ENCODE measurements at regions not wholly inside any gene's neighbourhood (a gene's known extent, or its start where the extent isn't known, plus 50 kb on each side); places are given as distances from the start of the nearest gene placed in this dataset.

- Histone ChIP-seq H3K36me3 (replicated peaks in 1 of 2) (no peaks in the 10 kb centered on the region), H3K4me3 (no peak overlapping the region), H3K4me1 (replicated peaks in 1 of 2) (no peaks in the 10 kb centered on the region), H3K9me3 (replicated peaks in 1 of 3) (no peaks in the 10 kb centered on the region), H3K27ac (no peak overlapping the region), H3K27me3 (no peaks in the 10 kb centered on the region)
- DNase-seq = no peak
- 87 to 93% (median 90%) methylated on average over 2 of the region's 2 CpGs for WGBS, 4 donors
- intact Hi-C loops (cut with DNase I) = no loop called here
- TF ChIP-seq POLR2A (IDR thresholded peaks at IDR 0.05) (no peak), CTCF (IDR thresholded peaks at IDR 0.05) (no peak)
Observed at GRCh38 chr2:198691236-198691635, 766.5 kb downstream of the SATB2 start.

- no peaks in the 10 kb centered on the region for H3K27me3 ChIP-seq
- H3K36me3 ChIP-seq (replicated peaks in 1 of 2) = no peaks in the 10 kb centered on the region
- no peaks in the 10 kb centered on the region for H3K9me3 ChIP-seq (replicated peaks in 1 of 3)
- H3K4me3 ChIP-seq = no peak overlapping the region
- no peaks in the 10 kb centered on the region for H3K4me1 ChIP-seq (replicated peaks in 1 of 2)
- WGBS, 4 donors = 66 to 74% (median 73%) methylated on average over 2 of the region's 2 CpGs
- DNase-seq = no peak
- no peak for TF ChIP-seq POLR2A (IDR thresholded peaks at IDR 0.05)
- no peak for TF ChIP-seq CTCF (IDR thresholded peaks at IDR 0.05)
- H3K27ac ChIP-seq = no peak overlapping the region
- intact Hi-C loops (cut with DNase I) = no loop called here
Observed at GRCh38 chr2:198664321-198664720, 793.4 kb downstream of the SATB2 start.

DNA sequence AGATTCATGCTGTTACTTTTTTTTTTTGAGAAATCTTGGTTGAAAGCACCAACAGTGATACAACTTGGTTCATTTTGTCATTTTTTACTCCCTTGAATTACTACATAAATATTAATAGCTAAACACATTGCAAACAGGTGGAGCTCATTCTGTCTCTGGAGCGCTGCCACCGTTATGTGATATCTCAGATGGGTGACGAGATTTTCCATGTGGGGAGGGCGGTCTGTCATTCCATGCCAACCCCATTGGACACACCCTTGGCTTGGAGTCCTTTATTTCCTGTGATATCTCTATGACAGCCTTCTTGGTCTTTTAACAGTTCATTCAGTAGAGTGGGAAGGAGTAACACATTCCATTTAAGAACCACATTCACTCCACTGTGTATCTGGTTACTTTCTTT is 794.8 kb downstream of the SATB2 start:
- Histone ChIP-seq H3K9me3 (replicated peaks in 1 of 3) (no peaks in the 10 kb centered on the region), H3K4me3 (no peak overlapping the region), H3K27me3 (no peaks in the 10 kb centered on the region), H3K4me1 (replicated peaks in 1 of 2) (no peaks in the 10 kb centered on the region), H3K36me3 (replicated peaks in 1 of 2) (no peaks in the 10 kb centered on the region), H3K27ac (no peak overlapping the region)
- intact Hi-C loops (cut with DNase I) = no loop called here
- 69 to 86% (median 80%) methylated on average over 4 of the region's 4 CpGs for WGBS, 4 donors
- TF ChIP-seq POLR2A (IDR thresholded peaks at IDR 0.05) (no peak), CTCF (IDR thresholded peaks at IDR 0.05) (no peak)
- DNase-seq = no peak

DNA sequence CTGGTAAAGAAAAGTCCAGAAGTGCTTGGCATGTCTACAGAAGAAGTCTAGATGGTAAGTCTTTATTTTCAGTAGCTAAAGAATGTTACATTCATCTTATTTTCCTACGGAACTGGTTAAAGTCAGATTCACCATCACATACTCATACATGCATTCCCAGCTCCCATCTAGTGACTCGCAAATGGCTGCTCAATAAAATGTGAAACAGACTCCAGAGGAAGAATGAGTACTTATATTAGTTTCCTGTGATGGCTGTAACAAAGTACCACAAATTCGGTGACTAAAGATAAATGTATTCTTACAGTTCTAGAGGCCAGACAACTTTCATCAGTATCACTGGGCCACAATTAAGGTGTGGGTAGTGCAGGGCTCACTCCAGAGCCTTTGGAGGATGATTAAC is 797.2 kb downstream of the SATB2 start:
- H3K27me3 ChIP-seq = no peaks in the 10 kb centered on the region
- no peak overlapping the region for H3K27ac ChIP-seq
- no peak overlapping the region for H3K4me3 ChIP-seq
- no peaks in the 10 kb centered on the region for H3K36me3 ChIP-seq (replicated peaks in 1 of 2)
- WGBS, 4 donors = 80 to 91% (median 82%) methylated on average over 3 of the region's 3 CpGs
- no peaks in the 10 kb centered on the region for H3K9me3 ChIP-seq (replicated peaks in 1 of 3)
- TF ChIP-seq POLR2A (IDR thresholded peaks at IDR 0.05) (no peak), CTCF (IDR thresholded peaks at IDR 0.05) (no peak)
- no peaks in the 10 kb centered on the region for H3K4me1 ChIP-seq (replicated peaks in 1 of 2)
- no peak for DNase-seq
- intact Hi-C loops (cut with DNase I) = no loop called here
